Loucy (cell line): ENCODE measurements at regions not wholly inside any gene's neighbourhood (a gene's known extent, or its start where the extent isn't known, plus 50 kb on each side); places are given as distances from the start of the nearest gene placed in this dataset.

Experiments
- H2AFZ ChIP-seq: fragments of 200-600 bp; sonication (generic); 2 replicates; pipeline ENCODE4 v1.6.0; 2016; ENCODE audit warnings: antibody characterized with exemption, mild to moderate bottlenecking, low read length, moderate library complexity
- H3F3A ChIP-seq: fragments of 200-600 bp; 2 replicates; pipeline ENCODE4 v1.6.0; 2016; ENCODE audit warnings: antibody characterized with exemption, low read depth, mild to moderate bottlenecking
- H3K27me3 ChIP-seq: fragments of 200-600 bp; sonication (generic); 2 replicates; pipeline ENCODE4 v1.6.1; 2014; ENCODE audit warnings: low read length, mild to moderate bottlenecking; ENCODE audit not compliant: insufficient read depth, poor library complexity, severe bottlenecking
- H3K36me3 ChIP-seq: fragments of 200-600 bp; sonication (generic); 2 replicates; pipeline ENCODE4 v1.6.1; 2016; ENCODE audit warnings: low read length; ENCODE audit not compliant: insufficient read depth
- H3K4me1 ChIP-seq: fragments of 200-600 bp; sonication (generic); 2 replicates; pipeline ENCODE4 v1.5.1; 2014; ENCODE audit warnings: low read length, mild to moderate bottlenecking; ENCODE audit not compliant: insufficient read depth, poor library complexity, severe bottlenecking
- H3K4me2 ChIP-seq: fragments of 200-600 bp; sonication (generic); 2 replicates; pipeline ENCODE4 v1.6.0; 2014; ENCODE audit warnings: antibody characterized with exemption, low read length, low read depth, mild to moderate bottlenecking; ENCODE audit not compliant: poor library complexity, severe bottlenecking
- H3K4me3 ChIP-seq: fragments of 200-600 bp; sonication (generic); 2 replicates; pipeline ENCODE4 v1.5.1; 2014; ENCODE audit warnings: low read length, mild to moderate bottlenecking, mixed read lengths; ENCODE audit not compliant: poor library complexity, severe bottlenecking
- H3K79me2 ChIP-seq: fragments of 200-600 bp; sonication (generic); 2 replicates; pipeline ENCODE4 v1.6.1; 2014; ENCODE audit warnings: low read length; ENCODE audit not compliant: insufficient read depth
- H3K9ac ChIP-seq: fragments of 200-600 bp; sonication (generic); 2 replicates; pipeline ENCODE4 v1.6.0; 2014; ENCODE audit warnings: mild to moderate bottlenecking, low read depth, low read length, moderate library complexity; ENCODE audit not compliant: poor library complexity, severe bottlenecking
- H3K9me2 ChIP-seq: fragments of 200-600 bp; sonication (generic); replicated peaks from 2 replicates; pipeline ENCODE4 v1.6.1; 2016; ENCODE audit warnings: low read depth, low read length, mixed read lengths
- H3K9me3 ChIP-seq: fragments of 200-600 bp; sonication (generic); 2 replicates; pipeline ENCODE4 v1.6.1; 2014; ENCODE audit warnings: mild to moderate bottlenecking, antibody characterized with exemption, low read length, low read depth; ENCODE audit not compliant: insufficient read depth
- H4K20me1 ChIP-seq: fragments of 200-600 bp; sonication (generic); 2 replicates; pipeline ENCODE4 v1.6.0; 2014; ENCODE audit warnings: antibody characterized with exemption, low read length, mild to moderate bottlenecking; ENCODE audit not compliant: insufficient read depth, poor library complexity, severe bottlenecking
- EZH2phosphoT487 ChIP-seq: fragments of 200-600 bp; IDR thresholded peaks from 2 replicates; pipeline ENCODE4 v1.6.1; 2018; ENCODE audit warnings: antibody characterized with exemption, mild to moderate bottlenecking, moderate library complexity, borderline replicate concordance
- TF ChIP-seq, protein P1 (sequence below): fragments of 200-600 bp; sonication (generic); conservative IDR thresholded peaks from 2 replicates; pipeline ENCODE4 v1.5.1; 2014; ENCODE audit warnings: mild to moderate bottlenecking, antibody characterized with exemption, low read length

GRCh38 chr16:64882078-64882784 is 239.6 kb downstream of the CDH11 start:
- Histone ChIP-seq H3K27me3 (no peaks in the 10 kb centered on the region), H3K4me3 (no peak overlapping the region), H3K9me2 (no peaks in the 10 kb centered on the region), H3K9me3 (no peaks in the 10 kb centered on the region), H3K4me1 (no peaks in the 10 kb centered on the region), H3K9ac (no peak overlapping the region), H4K20me1 (no peaks in the 10 kb centered on the region), H3K36me3 (no peaks in the 10 kb centered on the region), H2AFZ (no peak overlapping the region), H3K79me2 (no peaks in the 10 kb centered on the region), H3K4me2 (no peak overlapping the region), H3F3A (no peaks in the 10 kb centered on the region)
- TF ChIP-seq, protein P1, sequence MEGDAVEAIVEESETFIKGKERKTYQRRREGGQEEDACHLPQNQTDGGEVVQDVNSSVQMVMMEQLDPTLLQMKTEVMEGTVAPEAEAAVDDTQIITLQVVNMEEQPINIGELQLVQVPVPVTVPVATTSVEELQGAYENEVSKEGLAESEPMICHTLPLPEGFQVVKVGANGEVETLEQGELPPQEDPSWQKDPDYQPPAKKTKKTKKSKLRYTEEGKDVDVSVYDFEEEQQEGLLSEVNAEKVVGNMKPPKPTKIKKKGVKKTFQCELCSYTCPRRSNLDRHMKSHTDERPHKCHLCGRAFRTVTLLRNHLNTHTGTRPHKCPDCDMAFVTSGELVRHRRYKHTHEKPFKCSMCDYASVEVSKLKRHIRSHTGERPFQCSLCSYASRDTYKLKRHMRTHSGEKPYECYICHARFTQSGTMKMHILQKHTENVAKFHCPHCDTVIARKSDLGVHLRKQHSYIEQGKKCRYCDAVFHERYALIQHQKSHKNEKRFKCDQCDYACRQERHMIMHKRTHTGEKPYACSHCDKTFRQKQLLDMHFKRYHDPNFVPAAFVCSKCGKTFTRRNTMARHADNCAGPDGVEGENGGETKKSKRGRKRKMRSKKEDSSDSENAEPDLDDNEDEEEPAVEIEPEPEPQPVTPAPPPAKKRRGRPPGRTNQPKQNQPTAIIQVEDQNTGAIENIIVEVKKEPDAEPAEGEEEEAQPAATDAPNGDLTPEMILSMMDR, result no peak
- no peak for TF ChIP-seq EZH2phosphoT487

- no peak overlapping the region for H3K4me2 ChIP-seq
- H2AFZ ChIP-seq, result no peak overlapping the region
- H3F3A ChIP-seq, result no peaks in the 10 kb centered on the region
- no peaks in the 10 kb centered on the region for H4K20me1 ChIP-seq
- H3K4me3 ChIP-seq, result no peak overlapping the region
- H3K9me3 ChIP-seq, result no peaks in the 10 kb centered on the region
- TF ChIP-seq, protein P1, result no peak
- no peak for TF ChIP-seq EZH2phosphoT487
- no peaks in the 10 kb centered on the region for H3K36me3 ChIP-seq
- no peak overlapping the region for H3K9ac ChIP-seq
- H3K9me2 ChIP-seq, result no peaks in the 10 kb centered on the region
- H3K79me2 ChIP-seq, result no peaks in the 10 kb centered on the region
- H3K4me1 ChIP-seq, result no peaks in the 10 kb centered on the region
- H3K27me3 ChIP-seq, result no peaks in the 10 kb centered on the region
Measured at GRCh38 chr16:64880994-64881393, 240.9 kb downstream of the CDH11 start.

DNA sequence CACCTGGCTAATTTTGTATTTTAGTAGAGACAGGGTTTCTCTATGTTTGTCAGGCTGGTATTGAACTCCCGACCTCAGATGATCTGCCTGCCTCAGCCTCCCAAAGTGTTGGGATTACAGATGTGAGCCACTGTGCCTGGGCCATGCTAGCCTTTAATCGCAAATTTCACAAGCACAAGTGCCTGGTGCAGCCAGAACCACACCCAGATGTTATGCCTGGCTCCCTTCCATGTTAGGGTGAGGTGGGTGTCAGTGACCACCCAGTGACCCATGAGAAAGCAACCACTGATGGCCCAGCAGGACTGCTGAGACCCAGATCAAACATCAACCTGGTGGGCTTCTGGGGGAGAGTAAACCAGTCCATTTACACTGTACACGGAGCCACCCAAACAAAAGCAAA is 241.9 kb downstream of the CDH11 start:
- no peaks in the 10 kb centered on the region for H3K9me2 ChIP-seq
- no peaks in the 10 kb centered on the region for H4K20me1 ChIP-seq
- no peak overlapping the region for H3K4me2 ChIP-seq
- H3K4me3 ChIP-seq, result no peak overlapping the region
- no peak overlapping the region for H3K9ac ChIP-seq
- no peak for TF ChIP-seq EZH2phosphoT487
- TF ChIP-seq, protein P1, result no peak
- H3K4me1 ChIP-seq, result no peaks in the 10 kb centered on the region
- H3K79me2 ChIP-seq, result no peaks in the 10 kb centered on the region
- no peaks in the 10 kb centered on the region for H3F3A ChIP-seq
- no peaks in the 10 kb centered on the region for H3K9me3 ChIP-seq
- H3K36me3 ChIP-seq, result no peaks in the 10 kb centered on the region
- no peak overlapping the region for H2AFZ ChIP-seq
- no peaks in the 10 kb centered on the region for H3K27me3 ChIP-seq
